Gastroesophageal sphincter (tissue), 3 donors: ENCODE measurements at regions not wholly inside any gene's neighbourhood (a gene's known extent, or its start where the extent isn't known, plus 50 kb on each side); places are given as distances from the start of the nearest gene placed in this dataset.

Experiments used
- EP300 ChIP-seq: sonication (generic); formaldehyde crosslinking; IDR thresholded peaks from one replicate; pipeline ENCODE4 v1.6.1; 2017; ENCODE audit warnings: antibody characterized with exemption, mild to moderate bottlenecking
- TF ChIP-seq, protein P1 (sequence below), 4 experiments: fragments of 200-600 bp in 2 of 4; fragments of 450-650 bp in 2 of 4; sonication (generic) in 1 of 4; IDR thresholded peaks; one replicate each; pipeline ENCODE4 v1.5.1; 2017 to 2019; ENCODE audit warnings: antibody characterized with exemption in 4 of 4, mild to moderate bottlenecking in 2 of 4, moderate library complexity in 2 of 4

DNA sequence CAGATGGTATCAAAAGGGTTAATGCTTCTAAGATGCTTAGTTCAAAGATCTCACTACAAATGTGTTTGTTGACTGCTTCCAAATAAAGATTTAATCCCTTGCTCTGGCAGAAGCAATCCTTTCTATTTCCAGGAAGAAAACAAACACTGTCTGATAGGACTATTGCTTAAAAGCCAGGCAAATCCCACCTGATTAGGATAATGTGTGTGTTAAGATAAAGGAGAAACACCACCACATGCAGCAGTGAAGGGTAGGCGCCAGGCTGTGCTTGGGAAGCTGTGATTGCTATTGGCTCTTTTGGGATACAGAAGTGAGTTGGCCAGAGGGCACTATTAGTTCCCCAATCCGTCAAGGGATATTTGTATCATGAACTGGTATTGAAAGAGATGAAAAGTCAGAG, 62.8 kb upstream of the LRCH1 start:
- TF ChIP-seq EP300 = no peak
- TF ChIP-seq, protein P1, sequence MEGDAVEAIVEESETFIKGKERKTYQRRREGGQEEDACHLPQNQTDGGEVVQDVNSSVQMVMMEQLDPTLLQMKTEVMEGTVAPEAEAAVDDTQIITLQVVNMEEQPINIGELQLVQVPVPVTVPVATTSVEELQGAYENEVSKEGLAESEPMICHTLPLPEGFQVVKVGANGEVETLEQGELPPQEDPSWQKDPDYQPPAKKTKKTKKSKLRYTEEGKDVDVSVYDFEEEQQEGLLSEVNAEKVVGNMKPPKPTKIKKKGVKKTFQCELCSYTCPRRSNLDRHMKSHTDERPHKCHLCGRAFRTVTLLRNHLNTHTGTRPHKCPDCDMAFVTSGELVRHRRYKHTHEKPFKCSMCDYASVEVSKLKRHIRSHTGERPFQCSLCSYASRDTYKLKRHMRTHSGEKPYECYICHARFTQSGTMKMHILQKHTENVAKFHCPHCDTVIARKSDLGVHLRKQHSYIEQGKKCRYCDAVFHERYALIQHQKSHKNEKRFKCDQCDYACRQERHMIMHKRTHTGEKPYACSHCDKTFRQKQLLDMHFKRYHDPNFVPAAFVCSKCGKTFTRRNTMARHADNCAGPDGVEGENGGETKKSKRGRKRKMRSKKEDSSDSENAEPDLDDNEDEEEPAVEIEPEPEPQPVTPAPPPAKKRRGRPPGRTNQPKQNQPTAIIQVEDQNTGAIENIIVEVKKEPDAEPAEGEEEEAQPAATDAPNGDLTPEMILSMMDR (IDR thresholded peaks at IDR 0.05) = no peak
